ENCODE measurements at regions not wholly inside any gene's neighbourhood (a gene's known extent, or its start where the extent isn't known, plus 50 kb on each side); places are given as distances from the start of the nearest gene placed in this dataset.
"Not testable (repeated sequence)": the region's sequence is repeated elsewhere in the genome, so short reads cannot be mapped to it uniquely, and the experiment has no call there.

DNA sequence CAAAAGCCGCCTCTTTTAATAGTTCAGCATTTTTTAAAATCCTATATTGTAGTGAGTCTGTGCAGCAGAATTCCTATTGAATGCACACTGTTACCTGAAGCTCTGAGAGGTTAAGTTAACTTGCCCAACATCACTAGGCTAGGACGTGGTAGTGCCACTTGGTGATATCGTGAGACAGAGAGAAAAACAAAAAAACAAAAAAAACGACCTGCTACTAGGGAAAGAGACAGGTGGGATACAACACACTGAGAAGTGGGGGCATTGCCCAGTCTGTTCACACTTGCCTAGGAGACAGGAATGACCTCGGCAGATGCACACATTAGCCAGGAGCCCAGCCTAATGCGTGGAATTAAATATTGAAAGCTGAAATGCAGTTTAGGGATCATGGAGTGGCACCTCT, 129.7 kb upstream of the CCND2 start:
- Histone ChIP-seq H3K27ac (no peak overlapping the region), H3K4me3 (no peak overlapping the region), H3K9me3 (no peaks in the 10 kb centered on the region), H3K4me1 (no peaks in the 10 kb centered on the region), H3K27me3 (no peaks in the 10 kb centered on the region), H3K36me3 (ENCODE audit: low read depth, missing control alignments) (no peaks in the 10 kb centered on the region)
- no peak for DNase-seq
- TF ChIP-seq, protein P1, sequence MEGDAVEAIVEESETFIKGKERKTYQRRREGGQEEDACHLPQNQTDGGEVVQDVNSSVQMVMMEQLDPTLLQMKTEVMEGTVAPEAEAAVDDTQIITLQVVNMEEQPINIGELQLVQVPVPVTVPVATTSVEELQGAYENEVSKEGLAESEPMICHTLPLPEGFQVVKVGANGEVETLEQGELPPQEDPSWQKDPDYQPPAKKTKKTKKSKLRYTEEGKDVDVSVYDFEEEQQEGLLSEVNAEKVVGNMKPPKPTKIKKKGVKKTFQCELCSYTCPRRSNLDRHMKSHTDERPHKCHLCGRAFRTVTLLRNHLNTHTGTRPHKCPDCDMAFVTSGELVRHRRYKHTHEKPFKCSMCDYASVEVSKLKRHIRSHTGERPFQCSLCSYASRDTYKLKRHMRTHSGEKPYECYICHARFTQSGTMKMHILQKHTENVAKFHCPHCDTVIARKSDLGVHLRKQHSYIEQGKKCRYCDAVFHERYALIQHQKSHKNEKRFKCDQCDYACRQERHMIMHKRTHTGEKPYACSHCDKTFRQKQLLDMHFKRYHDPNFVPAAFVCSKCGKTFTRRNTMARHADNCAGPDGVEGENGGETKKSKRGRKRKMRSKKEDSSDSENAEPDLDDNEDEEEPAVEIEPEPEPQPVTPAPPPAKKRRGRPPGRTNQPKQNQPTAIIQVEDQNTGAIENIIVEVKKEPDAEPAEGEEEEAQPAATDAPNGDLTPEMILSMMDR (IDR thresholded peaks at IDR 0.05) = no peak
- no peak for TF ChIP-seq POLR2A (IDR thresholded peaks at IDR 0.05)
- intact Hi-C loops (cut with DNase I; ENCODE audit: low total_unique reads) = no loop called here
- 81 to 88% methylated on average over 6 of the region's 6 CpGs for WGBS, 2 donors

DNA sequence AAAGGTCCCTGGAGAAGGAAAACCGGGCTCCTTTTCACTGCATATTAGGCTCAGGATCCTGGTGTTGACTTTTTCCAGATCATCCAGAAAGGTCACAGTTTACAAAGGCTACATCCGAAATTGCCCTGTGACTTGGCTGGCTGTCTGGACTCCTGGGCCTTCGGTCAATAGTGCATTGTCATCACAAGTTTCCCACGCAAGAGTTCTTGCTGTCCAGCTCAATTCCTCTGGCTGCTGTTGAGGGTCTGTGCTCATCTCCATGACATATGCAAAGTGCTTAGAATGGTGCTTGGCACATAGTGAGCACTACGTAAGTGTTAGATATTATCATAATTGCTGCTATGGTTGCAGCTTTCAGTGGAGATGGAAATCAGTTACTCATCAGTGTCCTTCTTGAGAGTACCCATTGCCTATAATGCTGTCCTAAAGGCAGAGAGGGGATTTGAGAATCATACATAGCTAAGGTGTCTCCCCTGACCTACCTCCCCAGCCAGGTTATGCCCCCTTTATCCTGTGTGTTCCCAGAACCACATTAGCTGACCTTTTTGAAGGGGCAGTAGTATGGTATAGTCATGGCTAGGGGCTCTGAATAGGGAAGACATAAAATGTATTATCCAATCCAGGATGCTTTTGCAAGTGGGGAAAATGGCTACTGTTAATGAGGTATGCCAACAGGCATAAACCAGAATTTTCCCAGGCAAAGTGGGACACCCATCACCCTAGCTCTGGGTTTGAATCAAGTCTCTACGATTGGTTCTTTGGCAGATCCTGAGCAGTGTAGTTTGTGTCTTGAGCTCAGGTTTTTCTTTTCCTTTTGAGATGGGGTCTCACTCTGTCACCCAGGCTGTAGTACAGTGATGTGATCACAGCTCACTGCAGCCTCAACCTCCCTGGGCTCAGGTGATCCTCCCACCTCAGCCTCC, 132.0 kb upstream of the CCND2 start:
- intact Hi-C loops (cut with DNase I; ENCODE audit: low total_unique reads) = no loop called here
- Histone ChIP-seq H3K4me3 (no peak overlapping the region), H3K27ac (no peak overlapping the region), H3K4me1 (no peaks in the 10 kb centered on the region), H3K36me3 (ENCODE audit: low read depth, missing control alignments) (no peaks in the 10 kb centered on the region), H3K9me3 (no peaks in the 10 kb centered on the region), H3K27me3 (no peaks in the 10 kb centered on the region)
- TF ChIP-seq POLR2A (IDR thresholded peaks at IDR 0.05) = no peak
- TF ChIP-seq, protein P1 (IDR thresholded peaks at IDR 0.05) = no peak
- no peak for DNase-seq
- 66 to 69% methylated on average over 4 to 6 of the region's 6 CpGs for WGBS, 2 donors

DNA sequence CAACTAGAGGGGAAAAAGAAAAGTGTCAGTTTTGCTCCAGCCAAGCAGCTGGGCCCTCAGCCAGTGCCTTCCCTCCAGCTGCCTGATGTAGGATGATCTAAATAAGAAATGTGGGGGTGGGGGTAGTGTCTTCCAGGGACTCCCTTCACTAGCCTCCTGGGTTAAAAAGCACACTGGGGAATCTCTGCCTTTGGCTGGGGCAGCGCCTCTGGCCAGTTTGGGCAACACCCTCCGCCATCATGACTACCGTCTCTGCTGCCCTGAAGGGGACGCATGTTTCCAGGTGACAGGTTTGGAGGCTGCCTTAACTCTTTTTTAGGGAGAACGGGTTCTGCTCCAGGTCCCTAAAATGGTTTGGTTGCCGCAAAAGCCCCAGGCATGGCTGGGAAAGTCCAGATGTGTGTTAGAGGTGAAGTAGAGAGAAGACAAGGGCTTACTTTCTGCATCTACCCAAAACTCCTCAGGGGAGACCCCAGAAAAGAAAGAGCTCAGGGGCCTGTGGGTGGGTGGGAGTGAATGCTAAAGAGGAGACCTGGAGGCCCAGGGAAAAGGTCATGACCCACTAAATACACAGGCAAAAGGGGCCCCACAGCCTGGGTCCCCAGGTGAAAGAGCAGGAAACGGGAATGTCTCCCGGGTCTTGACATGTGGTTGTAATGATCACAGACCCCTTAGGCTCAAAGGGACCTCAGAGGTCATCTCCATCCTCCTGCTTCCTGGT, 132.8 kb upstream of the CCND2 start:
- TF ChIP-seq, protein P1 (IDR thresholded peaks at IDR 0.05) = no peak
- TF ChIP-seq POLR2A (IDR thresholded peaks at IDR 0.05) = no peak
- H3K27ac ChIP-seq = no peak overlapping the region
- intact Hi-C loops (cut with DNase I; ENCODE audit: low total_unique reads) = no loop called here

DNA sequence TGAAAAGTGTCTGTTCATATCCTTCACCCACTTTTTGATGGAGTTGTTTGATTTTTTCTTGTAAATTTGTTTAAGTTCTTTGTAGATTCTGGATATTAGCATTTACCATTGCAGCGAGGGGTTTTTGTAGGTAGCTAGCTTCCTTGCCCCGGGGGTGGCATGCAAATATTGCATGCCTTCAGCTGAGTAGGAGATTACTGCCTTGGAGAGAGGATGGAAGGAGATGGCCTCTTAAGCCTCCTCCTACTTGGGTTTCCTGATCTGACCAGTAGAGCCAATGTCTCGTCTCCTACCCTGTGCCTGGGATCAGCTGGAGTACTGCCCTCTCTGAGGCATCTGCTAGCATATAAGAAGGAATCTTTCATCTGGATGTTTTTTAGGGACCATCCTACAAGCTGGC, 134.4 kb upstream of the CCND2 start:
- Histone ChIP-seq H3K27ac (no peak overlapping the region), H3K4me3 (no peak overlapping the region), H3K36me3 (ENCODE audit: low read depth, missing control alignments) (no peaks in the 10 kb centered on the region), H3K4me1 (no peaks in the 10 kb centered on the region), H3K27me3 (no peaks in the 10 kb centered on the region), H3K9me3 (no peaks in the 10 kb centered on the region)
- WGBS, 2 donors = 93 to 97% methylated on average over 3 of the region's 3 CpGs
- no peak for DNase-seq
- TF ChIP-seq POLR2A (IDR thresholded peaks at IDR 0.05) = no peak
- TF ChIP-seq, protein P1 (IDR thresholded peaks at IDR 0.05) = no peak
- intact Hi-C loops (cut with DNase I; ENCODE audit: low total_unique reads) = no loop called here

More for the DNA sequence above, 132.8 kb upstream of the CCND2 start:
- Histone ChIP-seq H3K4me1 (no peaks in the 10 kb centered on the region), H3K4me3 (no peak overlapping the region), H3K27me3 (no peaks in the 10 kb centered on the region), H3K9me3 (no peaks in the 10 kb centered on the region), H3K36me3 (ENCODE audit: low read depth, missing control alignments) (no peaks in the 10 kb centered on the region)
- WGBS, 2 donors = 82 to 88% methylated on average over 7 to 8 of the region's 8 CpGs
- DNase-seq = no peak

DNA sequence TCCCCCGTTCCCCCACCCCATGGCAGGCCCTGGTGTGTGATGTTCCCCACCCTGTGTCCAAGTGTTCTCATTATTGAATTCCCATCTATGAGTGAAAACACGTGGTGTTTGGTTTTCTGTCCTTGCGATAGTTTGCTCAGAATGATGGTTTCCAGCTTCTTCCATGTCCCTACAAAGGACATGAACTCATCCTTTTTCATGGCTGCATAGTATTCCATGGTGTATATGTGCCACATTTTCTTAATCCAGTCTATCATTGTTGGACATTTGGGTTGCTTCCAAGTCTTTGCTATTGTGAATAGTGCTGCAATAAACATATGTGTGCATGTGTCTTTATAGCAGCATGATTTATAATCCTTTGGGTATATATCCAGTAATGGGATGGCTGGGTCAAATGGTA, 135.0 kb upstream of the CCND2 start:
- H3K4me1 ChIP-seq; H3K9me3 ChIP-seq; intact Hi-C loops (cut with DNase I; ENCODE audit: low total_unique reads); H3K27me3 ChIP-seq; H3K36me3 ChIP-seq (ENCODE audit: low read depth, missing control alignments); H3K27ac ChIP-seq; H3K4me3 ChIP-seq; DNase-seq: not testable (repeated sequence)
- WGBS, 2 donors = 89 to 92% methylated on average over 3 of the region's 3 CpGs

Measured in testis (tissue), 2 donors.